Suprapubic skin (tissue), 4 donors: ENCODE measurements at regions not wholly inside any gene's neighbourhood (a gene's known extent, or its start where the extent isn't known, plus 50 kb on each side); places are given as distances from the start of the nearest gene placed in this dataset.

Source experiments
- DNase-seq, 2 donors: peaks; one replicate each; pipeline ENCODE4 v3.0.0-alpha.2; 2019; ENCODE audit warnings: low spot score in 2 of 2
- H3K27ac ChIP-seq: fragments of 200-600 bp; sonication (generic); one replicate; pipeline ENCODE4 v1.5.1; 2019
- H3K27me3 ChIP-seq: fragments of 200-600 bp; sonication (generic); one replicate; pipeline ENCODE4 v1.5.1; 2019
- H3K36me3 ChIP-seq: fragments of 200-600 bp; sonication (generic); one replicate; pipeline ENCODE4 v1.5.1; 2019
- H3K4me1 ChIP-seq: fragments of 200-600 bp; sonication (generic); one replicate; pipeline ENCODE4 v1.5.1; 2019
- H3K4me3 ChIP-seq: fragments of 200-600 bp; sonication (generic); one replicate; pipeline ENCODE4 v1.5.1; 2019; ENCODE audit warnings: mild to moderate bottlenecking
- H3K9me3 ChIP-seq: fragments of 200-600 bp; sonication (generic); one replicate; pipeline ENCODE4 v1.5.1; 2019
- CTCF ChIP-seq, 2 donors: fragments of 200-600 bp in 1 of 2; fragments of 450-650 bp in 1 of 2; sonication (generic) in 1 of 2; IDR thresholded peaks; one replicate each; pipeline ENCODE4 v1.5.1; 2016 to 2019; ENCODE audit warnings: antibody characterized with exemption in 2 of 2, mild to moderate bottlenecking in 1 of 2, moderate library complexity in 1 of 2
- EP300 ChIP-seq: sonication (generic); formaldehyde crosslinking; IDR thresholded peaks from one replicate; pipeline ENCODE4 v1.6.1; 2017; ENCODE audit warnings: antibody characterized with exemption
- POLR2A ChIP-seq, 2 donors: fragments of 450-650 bp; IDR thresholded peaks; one replicate each; pipeline ENCODE4 v1.6.1; 2017; ENCODE audit warnings: antibody characterized with exemption in 2 of 2, mild to moderate bottlenecking in 2 of 2, moderate library complexity in 2 of 2
- POLR2AphosphoS5 ChIP-seq, 3 donors: sonication (generic); formaldehyde crosslinking; IDR thresholded peaks; one replicate each; pipeline ENCODE4 v1.6.1; 2017; ENCODE audit warnings: antibody characterized with exemption in 3 of 3
- WGBS: methylation state at CpG from one replicate; pipeline ENCODE4 v1.1.5; 2018; 5-methylcytosine and 5-hydroxymethylcytosine counted together

GRCh38 chr13:106132216-106132615 is 403.2 kb downstream of the EFNB2 start:
- Histone ChIP-seq H3K27me3 (no peaks in the 10 kb centered on the region), H3K4me1 (no peaks in the 10 kb centered on the region), H3K36me3 (no peaks in the 10 kb centered on the region), H3K4me3 (no peak overlapping the region), H3K27ac (no peak overlapping the region), H3K9me3 (no peaks in the 10 kb centered on the region)
- TF ChIP-seq POLR2A (IDR thresholded peaks at IDR 0.05) (no peak), CTCF (IDR thresholded peaks at IDR 0.05) (no peak), POLR2AphosphoS5 (IDR thresholded peaks at IDR 0.05) (no peak), EP300 (no peak)
- no peak for DNase-seq
- 83% methylated on average over 1 of the region's 1 CpG for WGBS

GRCh38 chr13:106129993-106130392 is 405.5 kb downstream of the EFNB2 start:
- Histone ChIP-seq H3K4me1 (no peaks in the 10 kb centered on the region), H3K4me3 (no peak overlapping the region), H3K27ac (no peak overlapping the region), H3K9me3 (no peaks in the 10 kb centered on the region), H3K27me3 (no peaks in the 10 kb centered on the region), H3K36me3 (no peaks in the 10 kb centered on the region)
- TF ChIP-seq POLR2A (IDR thresholded peaks at IDR 0.05): no peak
- no peak for TF ChIP-seq EP300
- TF ChIP-seq POLR2AphosphoS5 (IDR thresholded peaks at IDR 0.05): no peak
- no peak for TF ChIP-seq CTCF (IDR thresholded peaks at IDR 0.05)
- 50% methylated on average over 2 of the region's 2 CpGs for WGBS
- no peak for DNase-seq

- WGBS: 80% methylated on average over 1 of the region's 1 CpG
- no peak for DNase-seq
- H3K36me3 ChIP-seq: no peaks in the 10 kb centered on the region
- no peak overlapping the region for H3K4me3 ChIP-seq
- H3K9me3 ChIP-seq: no peaks in the 10 kb centered on the region
- H3K4me1 ChIP-seq: no peaks in the 10 kb centered on the region
- H3K27ac ChIP-seq: no peak overlapping the region
- TF ChIP-seq CTCF (IDR thresholded peaks at IDR 0.05) (no peak), EP300 (no peak)
- no peaks in the 10 kb centered on the region for H3K27me3 ChIP-seq
Measured at GRCh38 chr13:106129273-106129672, 406.2 kb downstream of the EFNB2 start.

GRCh38 chr13:106122234-106122633 is 413.2 kb downstream of the EFNB2 start:
- Histone ChIP-seq H3K9me3 (no peaks in the 10 kb centered on the region), H3K27ac (no peak overlapping the region), H3K36me3 (no peaks in the 10 kb centered on the region), H3K4me1 (peaks cover 5% of the 10 kb centered on the region), H3K27me3 (no peaks in the 10 kb centered on the region), H3K4me3 (no peak overlapping the region)
- 82% methylated on average over 4 of the region's 4 CpGs for WGBS
- no peak for DNase-seq
- TF ChIP-seq CTCF (IDR thresholded peaks at IDR 0.05) (no peak), EP300 (no peak), POLR2AphosphoS5 (IDR thresholded peaks at IDR 0.05) (no peak), POLR2A (IDR thresholded peaks at IDR 0.05) (no peak)

GRCh38 chr13:106121173-106121754 is 414.2 kb downstream of the EFNB2 start:
- no peaks in the 10 kb centered on the region for H3K27me3 ChIP-seq

More at GRCh38 chr13:106121173-106121754, 414.2 kb downstream of the EFNB2 start:
- H3K4me1 ChIP-seq: peaks cover 5% of the 10 kb centered on the region
- no peaks in the 10 kb centered on the region for H3K9me3 ChIP-seq
- H3K27ac ChIP-seq: no peak overlapping the region
- WGBS: 73% methylated on average over 2 of the region's 2 CpGs
- DNase-seq: no peak
- no peaks in the 10 kb centered on the region for H3K36me3 ChIP-seq
- H3K4me3 ChIP-seq: no peak overlapping the region
- TF ChIP-seq POLR2A (IDR thresholded peaks at IDR 0.05) (no peak), POLR2AphosphoS5 (IDR thresholded peaks at IDR 0.05) (no peak), EP300 (no peak), CTCF (IDR thresholded peaks at IDR 0.05) (no peak)
